ENCODE measurements at regions not wholly inside any gene's neighbourhood (a gene's known extent, or its start where the extent isn't known, plus 50 kb on each side); places are given as distances from the start of the nearest gene placed in this dataset.
A peak's percentile ranks its signal among the peaks of the same experiment; 100 is the strongest.

DNA sequence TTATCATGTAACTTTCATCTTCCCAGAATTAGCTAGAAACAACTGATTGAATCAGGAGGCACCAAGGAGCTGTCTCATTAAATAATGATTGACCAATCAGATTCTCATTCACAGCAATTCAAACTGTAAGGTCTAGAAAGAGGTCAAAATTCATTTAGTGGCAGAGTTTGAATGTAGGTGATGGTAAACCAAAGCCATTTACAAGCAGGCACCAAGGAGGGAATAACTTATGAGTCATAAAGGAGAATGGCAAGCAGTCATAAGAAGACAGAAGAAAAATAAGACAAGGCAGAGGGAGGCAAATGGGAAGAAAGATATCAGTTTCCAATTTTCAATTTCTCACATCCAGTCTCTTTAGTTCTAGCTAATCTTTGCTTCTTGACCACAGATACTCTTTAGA, 52.9 kb upstream of the DEFB112 start:
- no peak for DNase-seq

DNA sequence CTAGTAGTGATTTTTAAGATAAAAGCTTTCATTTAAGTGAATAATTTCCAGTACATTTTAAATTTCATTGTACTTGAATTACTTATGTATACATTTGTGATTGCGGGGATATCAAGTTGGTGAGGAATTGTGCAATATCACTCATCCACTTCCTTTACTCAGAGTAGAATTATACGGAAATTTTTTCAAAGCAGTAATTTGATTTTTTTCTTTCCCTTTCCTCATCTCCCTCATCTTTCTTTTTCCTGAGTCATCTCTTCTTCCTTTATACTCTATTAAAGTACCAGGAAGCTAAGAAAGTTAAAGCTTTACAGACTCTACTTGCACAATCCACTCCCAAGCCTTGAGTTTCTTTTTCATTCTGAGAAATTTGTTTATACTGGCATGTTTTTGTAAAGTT, 60.9 kb upstream of the DEFB112 start:
- DNase-seq = no peak

DNA sequence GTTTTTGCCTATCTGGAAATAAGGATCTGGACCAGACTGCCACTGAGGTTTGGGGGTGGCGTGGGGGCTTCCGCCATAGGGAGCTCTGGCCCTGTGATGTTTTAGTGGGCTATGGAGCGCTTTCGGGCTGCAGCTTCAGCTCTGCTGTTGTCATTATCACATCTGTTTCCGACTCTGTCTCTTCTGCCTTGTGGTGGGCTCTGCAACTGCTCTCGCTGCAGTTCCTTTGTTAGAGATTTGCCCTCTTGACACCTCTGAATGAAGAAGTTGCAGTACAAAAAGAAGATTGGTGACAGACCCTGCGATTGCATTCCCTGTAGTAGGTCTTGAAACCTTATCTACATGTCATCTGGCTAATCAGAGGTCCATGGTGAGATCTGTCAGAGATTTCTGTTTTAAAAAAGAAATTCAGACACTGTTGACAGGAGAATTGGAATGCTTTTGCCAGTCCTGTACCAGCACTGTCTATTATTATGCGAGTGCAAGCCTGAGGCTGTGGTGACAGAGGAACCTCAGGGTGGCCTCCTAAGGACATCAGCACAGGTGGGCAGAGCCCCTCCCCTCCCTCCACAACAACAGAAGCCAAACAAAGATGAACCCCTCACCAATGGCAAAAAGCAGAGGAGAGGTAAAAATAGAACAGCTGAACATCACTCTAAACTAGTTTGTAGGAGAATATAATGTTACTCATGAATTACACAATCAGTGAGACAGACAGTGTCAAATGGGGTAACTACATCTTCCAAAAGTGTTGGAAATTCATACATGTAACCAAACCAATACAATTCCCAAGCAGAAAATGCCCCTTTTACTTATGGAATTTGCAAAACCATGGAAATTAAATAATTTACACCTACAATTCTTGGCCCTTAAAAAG, 63.5 kb upstream of the DEFB112 start:
- DNase-seq = no peak

DNA sequence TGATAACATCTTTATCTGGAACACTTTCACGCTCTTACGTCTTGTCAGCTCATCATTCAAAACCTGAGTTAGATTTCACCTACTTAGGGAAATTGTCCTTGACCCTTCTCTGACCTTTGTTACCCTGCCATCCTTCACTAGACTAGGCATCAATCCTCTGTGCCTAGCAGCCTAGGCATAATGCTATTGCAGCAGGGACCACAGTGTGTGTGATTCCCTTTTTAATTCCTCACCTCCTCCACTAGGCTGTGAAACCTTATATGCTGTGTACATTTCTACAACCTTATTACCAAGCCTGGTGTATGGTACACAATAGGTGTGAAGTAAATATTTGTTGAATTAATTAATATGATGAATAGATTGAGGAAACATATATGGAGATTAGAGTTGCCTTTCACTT, 66.7 kb upstream of the DEFB112 start:
- no peak for DNase-seq

DNA sequence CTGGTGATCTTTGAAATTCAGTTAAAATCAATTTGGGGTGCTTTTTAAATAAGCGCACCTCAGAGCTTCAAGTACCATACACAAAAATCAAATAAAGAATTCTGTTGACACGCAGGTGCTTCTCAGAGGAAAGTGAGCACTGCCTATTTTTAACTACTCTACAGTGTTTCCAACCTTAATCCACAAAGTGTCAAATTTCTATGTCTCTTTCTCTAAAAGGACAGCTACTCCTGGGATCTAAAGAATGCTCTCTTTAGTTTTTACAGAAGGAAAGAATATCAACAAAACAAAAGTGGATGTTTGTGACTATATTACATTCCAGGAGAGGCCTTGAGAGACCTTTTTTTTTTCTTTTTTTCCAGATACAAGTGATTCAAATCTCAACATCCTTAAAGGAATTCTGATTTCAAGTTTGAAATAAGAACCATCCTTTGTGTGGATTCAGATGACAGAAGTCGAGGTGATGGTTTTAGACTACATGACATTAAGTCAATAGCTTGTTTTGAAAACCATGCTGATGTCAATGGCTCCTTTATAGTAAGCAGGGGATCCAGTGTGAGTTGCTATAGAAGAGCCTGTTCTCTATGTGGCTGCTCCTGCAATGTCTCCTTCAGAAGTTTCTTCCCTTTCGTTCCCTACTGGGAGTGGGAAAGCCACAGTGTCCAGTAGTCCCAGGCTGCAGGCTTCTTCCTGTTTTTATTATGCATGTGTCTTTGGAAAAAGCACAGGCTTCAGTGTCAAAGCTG, 67.2 kb upstream of the DEFB112 start:
- no peak for DNase-seq

DNA sequence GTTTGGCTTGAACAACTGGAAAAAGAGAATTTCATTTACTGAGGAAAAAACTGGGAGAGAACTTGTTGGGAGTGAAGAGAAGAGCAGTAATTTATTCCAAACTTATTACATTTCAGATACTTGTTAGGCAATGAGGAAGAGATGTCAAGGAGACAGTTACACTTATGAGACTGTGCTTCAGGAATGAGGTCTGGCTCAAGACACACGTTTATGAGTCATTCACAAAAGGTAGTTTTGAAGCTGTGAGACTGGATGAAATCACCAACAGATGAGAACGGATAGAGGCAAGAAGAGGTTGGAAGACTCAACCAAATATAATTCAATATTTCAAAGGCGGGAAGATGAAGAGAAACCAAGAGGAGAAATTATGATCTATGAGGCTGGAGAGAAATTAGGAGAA, 70.6 kb upstream of the DEFB112 start:
- DNase-seq = no peak

DNA sequence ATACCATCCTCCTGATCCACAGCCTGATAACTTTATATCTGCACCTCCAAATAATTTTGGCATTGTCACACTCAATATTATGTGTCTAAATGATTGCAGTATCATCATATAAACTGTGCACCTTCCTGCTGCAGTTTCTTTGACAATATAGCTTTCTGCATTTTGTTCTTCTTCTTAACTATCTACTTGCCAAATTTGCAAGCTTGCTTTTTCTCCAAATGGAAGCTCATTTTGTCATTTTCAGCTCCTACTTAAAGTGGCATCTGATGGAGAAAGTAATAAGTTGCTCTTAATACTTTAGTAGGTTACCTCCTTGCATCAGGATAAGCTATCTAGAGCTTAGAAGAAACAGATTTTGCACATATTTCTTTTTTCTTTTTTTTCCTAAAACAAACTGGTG, 74.0 kb upstream of the DEFB112 start:
- DNase-seq = no peak

DNA sequence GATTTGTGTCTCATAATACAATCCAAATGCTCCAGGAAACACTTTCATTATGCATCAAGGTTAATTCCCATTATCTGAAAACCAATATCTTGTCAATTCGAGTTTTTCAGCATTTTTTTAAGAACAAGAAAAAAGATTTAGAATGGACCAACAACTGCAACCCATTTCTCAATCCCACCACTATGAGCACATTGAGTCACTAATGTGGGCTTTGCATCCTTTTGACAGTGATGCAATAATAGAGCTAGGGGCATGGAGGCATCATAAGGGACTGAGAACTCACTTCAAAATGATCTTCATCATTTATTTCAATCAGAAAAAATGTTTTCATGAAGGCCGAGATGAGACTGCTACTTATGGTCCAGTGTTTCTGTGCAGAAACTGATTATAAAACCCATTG, 74.8 kb upstream of the DEFB112 start:
- DNase-seq = no peak

DNA sequence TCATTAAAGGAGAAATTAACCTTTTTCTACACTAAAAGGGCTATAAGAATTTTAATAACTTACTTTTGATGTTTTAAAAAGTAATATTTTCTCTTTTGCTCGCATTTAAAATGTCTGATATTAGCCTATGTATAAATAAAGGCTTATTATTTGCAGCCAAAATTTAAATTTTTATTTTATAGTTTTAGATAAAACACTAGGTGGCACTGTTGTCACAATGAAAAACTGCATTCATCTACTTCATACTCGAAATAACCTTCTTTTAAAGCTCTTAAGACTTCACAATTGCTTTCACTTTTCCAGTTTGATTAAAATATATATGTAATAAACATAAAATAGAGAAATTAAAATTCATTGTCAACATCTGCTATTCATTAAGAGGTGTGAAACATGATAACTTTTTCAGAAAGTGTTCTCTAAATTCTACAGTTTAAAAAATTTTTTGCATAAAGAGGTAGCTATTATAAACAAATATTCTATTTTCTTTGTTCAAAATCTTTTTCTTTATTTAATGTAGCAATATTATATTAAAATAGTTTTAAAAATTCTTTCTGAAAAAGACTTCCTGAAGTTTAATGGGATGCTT, 78.8 kb upstream of the DEFB112 start:
- DNase-seq = peak; percentile 14

DNA sequence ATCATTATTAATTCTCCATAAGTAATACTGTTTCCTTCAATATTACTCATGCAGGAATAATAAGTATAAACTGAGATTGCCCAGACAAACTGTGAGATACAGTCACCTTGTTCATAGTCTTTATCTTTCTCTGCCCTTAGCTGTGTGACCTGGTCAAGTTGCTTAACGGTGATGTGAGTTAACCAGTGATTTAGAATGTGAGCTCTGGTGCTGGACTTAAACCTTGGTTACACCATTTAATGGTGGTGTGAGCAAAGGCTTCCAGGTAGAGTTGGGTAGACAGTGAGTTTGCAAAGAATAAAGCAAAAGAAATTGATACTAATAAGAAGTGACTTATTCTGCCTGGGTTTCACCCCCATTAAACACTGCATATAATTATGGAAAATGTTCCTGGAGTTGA, 86.2 kb upstream of the DEFB112 start:
- no peak for DNase-seq

DNA sequence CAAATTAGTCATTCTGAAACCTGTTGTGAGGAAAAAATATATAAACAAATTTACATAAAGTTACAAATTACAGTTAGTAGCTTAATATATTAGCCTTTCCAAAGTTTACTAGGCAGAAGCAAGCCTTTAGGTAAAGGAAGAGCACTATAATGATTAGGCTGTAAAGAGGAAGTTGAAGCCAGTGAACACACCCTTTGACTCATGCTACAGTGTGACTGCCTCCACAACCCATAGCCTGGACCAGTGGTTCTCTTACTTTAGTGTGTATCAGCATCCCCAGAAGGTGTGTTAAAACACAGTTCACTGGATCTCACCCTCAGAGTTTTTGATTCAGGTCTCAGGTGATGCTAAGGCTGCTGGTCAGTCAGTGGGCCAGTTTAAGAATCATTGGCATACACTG, 91.4 kb upstream of the DEFB112 start:
- peak; percentile 1 for DNase-seq

DNA sequence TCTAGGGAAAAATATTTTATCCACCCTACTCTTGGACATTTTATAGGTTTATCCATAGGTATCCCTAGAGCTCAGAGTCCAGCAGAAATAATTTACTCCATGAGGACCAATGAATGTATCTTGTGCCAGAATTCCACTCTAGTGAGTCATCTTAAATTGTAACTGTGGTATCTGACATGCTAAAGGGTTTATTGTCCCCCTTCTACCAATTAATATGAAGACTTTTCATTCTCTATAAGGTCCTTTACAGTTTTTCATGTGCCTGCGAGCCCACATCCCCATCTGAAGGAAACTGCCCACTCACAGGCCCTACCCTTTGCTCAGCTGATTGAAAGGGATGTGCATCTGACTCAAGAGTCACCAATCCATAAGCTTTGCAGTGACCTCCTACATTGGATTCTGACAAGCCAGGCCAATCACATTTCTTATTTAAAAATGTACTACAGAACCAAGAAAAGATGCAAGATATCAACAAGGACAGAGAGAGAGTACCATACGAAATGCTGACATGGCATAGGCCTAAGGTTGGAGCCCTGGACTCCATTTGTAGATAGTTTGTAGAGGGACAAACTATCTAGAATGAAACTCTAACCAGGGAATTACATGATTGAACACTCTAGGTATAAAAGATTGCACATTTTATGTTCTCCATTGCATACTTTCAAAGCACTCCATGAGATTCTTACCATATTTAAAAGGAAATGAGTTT, 93.4 kb upstream of the DEFB112 start:
- DNase-seq = no peak

DNA sequence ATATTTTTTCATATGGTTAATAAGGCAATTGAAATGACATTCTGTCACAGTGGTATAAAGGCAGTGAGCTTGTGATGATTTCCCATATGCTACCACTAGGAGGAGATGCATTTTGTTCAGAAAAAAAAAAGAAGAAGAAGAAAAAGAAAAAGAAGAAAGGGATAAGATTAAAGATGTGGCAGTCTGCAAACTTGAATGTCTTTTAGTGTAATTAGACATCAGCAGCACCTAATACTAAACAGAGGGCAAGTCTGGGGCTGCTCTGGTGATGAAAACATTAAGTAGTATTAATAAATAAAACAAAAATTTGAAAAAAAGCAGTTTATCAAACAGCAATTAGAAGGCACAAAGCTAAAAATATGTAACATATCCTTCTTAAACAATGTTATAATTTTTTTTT, 95.4 kb upstream of the DEFB112 start:
- no peak for DNase-seq

DNA sequence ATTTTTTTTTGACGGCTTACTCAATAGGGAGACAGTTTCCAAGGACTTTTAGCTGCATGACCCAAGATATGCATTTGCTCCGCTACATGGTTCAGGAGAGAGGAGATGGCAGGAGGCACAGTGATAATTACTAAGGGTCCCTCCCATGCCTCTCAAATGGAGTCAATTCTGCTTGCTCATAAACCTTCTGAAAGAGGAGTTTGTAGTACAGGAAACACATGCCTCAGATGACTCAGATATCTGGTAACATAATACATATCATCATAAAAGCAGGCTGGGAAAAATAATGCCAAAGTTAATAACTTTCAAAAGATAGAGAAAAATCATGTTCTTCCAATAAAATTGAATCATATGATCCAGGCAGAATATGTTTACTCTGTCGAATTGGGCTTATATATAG, 97.6 kb upstream of the DEFB112 start:
- DNase-seq = no peak

DNA sequence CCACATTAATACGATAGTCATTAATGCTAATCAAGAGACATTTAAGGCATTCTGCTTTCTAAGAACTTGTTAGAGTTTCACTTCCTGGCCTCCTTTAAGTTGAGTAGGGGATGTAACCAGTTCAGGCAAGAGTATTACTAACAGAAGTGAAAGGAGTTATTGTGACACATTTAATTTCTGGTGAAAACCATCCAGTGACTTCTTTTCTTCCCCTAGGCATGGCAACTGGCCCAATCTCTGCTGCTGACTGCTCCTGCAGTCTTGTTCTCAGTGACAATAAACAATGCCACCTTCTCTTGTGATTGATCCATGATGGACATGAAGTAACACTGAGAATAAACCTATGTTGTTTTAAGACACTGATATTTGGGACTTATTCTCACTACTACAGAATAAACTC, 130.9 kb upstream of the DEFB112 start:
- DNase-seq = no peak

DNA sequence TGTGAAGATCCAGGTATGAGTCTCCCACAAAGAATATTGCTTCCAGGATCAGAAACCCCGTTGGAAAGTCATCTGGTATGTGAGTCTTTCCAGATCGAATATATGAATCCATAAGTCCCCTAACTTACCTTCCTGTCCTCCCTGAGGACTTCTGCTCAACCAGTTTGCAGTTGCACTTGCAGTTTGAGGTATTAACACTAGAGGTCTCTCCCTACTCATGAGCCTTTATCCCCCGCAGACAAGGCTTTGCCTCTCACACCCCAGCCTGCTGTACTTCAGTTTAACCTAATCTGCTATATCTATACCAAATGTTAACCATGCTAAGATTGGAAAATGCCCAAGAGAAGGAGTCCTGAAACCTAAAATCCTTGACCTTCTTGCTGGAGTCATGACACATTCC, 135.3 kb upstream of the DEFB112 start:
- no peak for DNase-seq

DNA sequence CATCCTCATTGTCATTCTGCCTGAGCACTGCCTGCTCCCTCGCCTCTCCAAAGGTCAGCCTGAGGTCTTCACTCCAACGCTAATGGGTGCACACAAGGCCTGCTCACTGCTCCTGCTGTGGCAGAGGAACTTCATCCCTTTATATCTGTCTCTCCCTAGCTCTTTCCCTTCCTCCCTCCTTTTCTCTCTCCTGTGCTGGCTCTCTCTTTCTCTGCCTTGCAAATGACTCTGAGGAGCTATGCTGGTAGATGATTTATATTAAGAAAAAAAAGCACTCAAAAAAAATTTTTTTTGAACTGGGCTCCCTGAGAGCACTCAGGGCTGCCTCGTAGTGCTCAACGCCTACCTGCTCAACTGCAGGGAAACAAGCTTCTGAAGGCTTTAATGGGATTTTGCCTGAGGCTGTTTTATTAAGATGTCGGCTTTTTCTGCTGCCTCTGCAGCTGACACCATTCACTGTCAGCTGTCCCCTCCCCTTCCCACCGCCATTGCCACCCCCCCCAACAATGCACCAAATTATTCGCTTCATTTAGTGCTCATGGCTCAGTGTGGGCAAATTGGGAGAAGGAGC, 137.7 kb upstream of the DEFB112 start:
- DNase-seq = no peak

DNA sequence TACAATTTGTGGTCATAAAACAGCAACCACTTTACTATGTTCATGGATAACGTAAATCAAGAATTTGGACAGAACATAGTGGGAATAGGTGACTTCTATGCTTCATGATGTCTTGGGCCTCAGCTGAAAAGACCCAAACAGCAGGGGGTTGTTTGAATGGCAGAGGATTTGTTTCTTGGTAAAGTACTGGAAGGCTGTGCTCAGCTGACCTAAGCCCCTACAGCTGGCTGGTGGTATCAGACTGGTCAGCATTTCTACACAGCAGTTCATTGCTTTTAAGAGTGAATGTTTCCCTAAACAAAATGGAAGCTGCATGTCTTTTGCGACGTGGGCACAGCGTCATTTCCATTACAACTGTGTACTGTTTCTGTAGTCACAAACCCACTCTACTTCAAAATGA, 148.5 kb upstream of the DEFB112 start:
- DNase-seq = no peak

DNA sequence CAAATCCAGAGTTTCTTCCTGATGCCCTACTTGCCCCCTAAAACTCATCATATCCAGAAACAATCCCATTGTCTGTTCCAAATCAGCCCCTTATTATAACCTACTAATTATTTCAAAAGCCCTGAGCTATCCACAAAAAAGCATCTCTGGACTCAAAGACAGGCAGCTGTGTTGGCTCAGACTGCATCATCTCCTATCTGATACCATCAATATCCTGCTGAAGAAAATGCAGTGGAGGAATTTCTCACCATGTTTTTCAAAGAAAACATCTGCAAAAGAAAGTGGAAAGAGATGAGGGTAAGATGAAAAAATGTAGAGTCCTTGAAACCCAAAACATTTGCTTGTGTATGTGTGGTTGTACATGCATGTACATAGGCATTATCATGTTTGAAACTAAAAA, 153.0 kb upstream of the DEFB112 start:
- DNase-seq = no peak

DNA sequence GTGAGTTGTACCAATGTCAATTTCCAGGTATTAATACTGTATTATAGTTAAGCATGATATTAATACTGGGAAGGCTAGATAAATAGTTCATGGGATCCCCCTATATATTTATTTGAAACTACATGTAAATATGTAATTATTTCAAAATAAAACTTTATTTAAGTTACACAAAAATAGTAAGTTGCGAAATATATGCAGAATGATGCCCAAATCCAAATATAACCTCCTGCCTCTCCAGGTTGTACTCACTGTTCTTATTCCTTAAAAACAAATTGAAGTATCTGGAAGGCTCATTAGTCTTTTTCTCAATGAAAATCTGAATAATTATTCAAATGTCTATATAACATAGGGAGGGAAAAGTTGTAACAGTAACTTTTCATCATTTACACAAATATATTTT, 161.9 kb upstream of the DEFB112 start:
- DNase-seq = no peak

DNA sequence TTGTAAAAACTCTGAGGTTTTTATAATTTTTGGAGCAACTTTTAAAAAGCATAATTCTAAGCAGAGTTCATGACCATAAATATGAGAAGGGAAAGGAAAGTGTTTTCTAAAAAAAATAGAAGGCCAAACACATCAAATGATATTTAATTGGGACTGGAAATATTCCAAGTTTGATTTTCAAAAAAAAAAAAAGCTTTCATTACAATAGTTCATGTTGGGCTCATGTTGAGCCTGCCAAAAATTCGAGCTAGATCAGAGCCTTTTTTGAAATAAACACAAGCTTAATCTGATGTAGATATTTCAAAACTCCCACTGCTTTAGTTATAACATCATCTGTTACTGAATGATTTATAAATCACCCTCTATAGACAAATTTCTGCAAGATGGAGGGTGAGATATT, 163.4 kb upstream of the DEFB112 start:
- DNase-seq = no peak

DNA sequence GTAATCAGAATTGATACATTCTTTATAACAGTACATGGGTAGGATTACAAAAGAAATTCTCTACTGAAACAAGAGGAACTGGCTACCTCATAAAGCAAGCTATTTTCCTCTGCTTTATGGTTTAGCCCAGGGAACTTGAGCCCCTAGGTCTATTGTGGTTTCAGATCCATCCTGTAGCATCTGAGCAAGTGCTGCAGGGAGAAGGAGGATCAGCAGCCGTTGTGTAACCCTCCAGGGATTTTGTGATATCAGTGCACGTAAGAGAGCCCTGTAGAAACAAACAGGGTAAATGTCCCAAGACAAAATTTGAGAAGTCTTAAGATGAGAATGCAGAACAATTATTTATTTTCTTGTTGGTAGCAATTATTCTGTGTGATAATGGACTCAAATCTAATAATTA, 165.2 kb upstream of the DEFB112 start:
- DNase-seq = no peak

DNA sequence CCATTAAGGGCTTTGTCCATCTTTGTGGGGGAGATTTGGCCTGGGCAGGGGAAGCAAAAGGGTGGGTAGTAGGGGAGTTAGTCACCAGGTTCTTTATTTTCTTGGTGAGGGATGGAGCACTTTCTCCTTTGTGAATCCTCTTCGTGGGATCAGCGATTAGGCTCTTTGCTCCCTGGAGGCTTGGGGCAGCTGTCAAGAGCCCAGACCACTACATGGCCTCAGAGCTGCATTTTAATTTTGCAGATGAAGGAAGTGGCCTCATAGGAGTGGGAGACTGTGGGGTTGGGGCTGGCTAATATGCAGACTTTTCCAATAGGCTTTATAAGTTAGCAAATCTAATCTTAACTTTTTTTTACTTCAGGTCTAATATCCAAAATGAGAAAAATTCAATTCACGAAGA, 168.1 kb upstream of the DEFB112 start:
- DNase-seq = no peak

All from inflammatory macrophage treated with lipopolysaccharide for 4 hours (primary cell).